Right lobe of liver (tissue), 6 donors: ENCODE measurements at regions not wholly inside any gene's neighbourhood (a gene's known extent, or its start where the extent isn't known, plus 50 kb on each side); places are given as distances from the start of the nearest gene placed in this dataset.

ENCODE experiments used
- ATAC-seq, 4 donors: fragments of 200-7000 bp; cut with Tn5 transposase; one replicate each; pipeline ENCODE4 v1.9.1; 2020; ENCODE audit warnings: mild to moderate bottlenecking in 4 of 4, moderate library complexity in 4 of 4
- DNase-seq, 3 donors: peaks; one replicate each; pipeline ENCODE4 v3.0.0-alpha.2; 2020
- H3K27ac ChIP-seq, 3 donors: fragments of 200-600 bp; one replicate each; pipeline ENCODE4 v1.8.0; 2022
- H3K27me3 ChIP-seq, 2 donors: fragments of 200-600 bp; one replicate each; pipeline ENCODE4 v1.8.0; 2022
- H3K36me3 ChIP-seq, 4 donors: fragments of 200-600 bp; sonication (generic) in 1 of 4; one replicate each; pipeline versions ENCODE4 v1.5.1 to v1.8.0; 2017 to 2022; ENCODE audit warnings: control low read depth in 1 of 4
- H3K4me1 ChIP-seq, 4 donors: fragments of 200-600 bp; sonication (generic) in 1 of 4; one replicate each; pipeline versions ENCODE4 v1.5.1 to v1.8.0; 2017 to 2022; ENCODE audit warnings: control low read depth in 1 of 4
- H3K4me3 ChIP-seq, 3 donors: fragments of 200-600 bp; one replicate each; pipeline ENCODE4 v1.8.0; 2022
- H3K9me3 ChIP-seq, 4 donors: fragments of 200-600 bp; sonication (generic) in 1 of 4; one replicate each; pipeline versions ENCODE4 v1.5.1 to v1.8.0; 2017 to 2022; ENCODE audit warnings: control low read depth in 1 of 4
- POLR2A ChIP-seq: fragments of 450-650 bp; IDR thresholded peaks from one replicate; pipeline ENCODE4 v1.6.1; 2017; ENCODE audit warnings: antibody characterized with exemption, mild to moderate bottlenecking
- WGBS: methylation state at CpG from one replicate; pipeline ENCODE4 v1.1.6; 2018; ENCODE audit warnings: low coverage, low lambda C conversion rate; ENCODE audit not compliant: insufficient coverage; ENCODE audit errors: missing lambda C conversion rate; 5-methylcytosine and 5-hydroxymethylcytosine counted together
- intact Hi-C, 2 donors: fragments of 100-400 bp; cut with DNase I; formaldehyde crosslinking; loops; one replicate each; pipeline versions ENCODE4 v1.11.2 to v1.14.1; 2022
- TF ChIP-seq, protein P1 (sequence below), 4 donors: fragments of 200-600 bp in 3 of 4; fragments of 450-650 bp in 1 of 4; IDR thresholded peaks; one replicate each; pipeline versions ENCODE4 v1.5.1 to v1.8.0; 2016 to 2022; ENCODE audit warnings: antibody characterized with exemption in 4 of 4, mild to moderate bottlenecking in 2 of 4
- donor health status: DM: no; HTN: yes; CAD: no.
- donor health status: DM: no; HTN: no; CAD: no.
- donor health status: DM: no; HTN: no; CAD: no.
- donor health status: DM: no; HTN: yes; CAD: no.
- donor health status: DM: no; HTN: yes; CAD: no.

DNA sequence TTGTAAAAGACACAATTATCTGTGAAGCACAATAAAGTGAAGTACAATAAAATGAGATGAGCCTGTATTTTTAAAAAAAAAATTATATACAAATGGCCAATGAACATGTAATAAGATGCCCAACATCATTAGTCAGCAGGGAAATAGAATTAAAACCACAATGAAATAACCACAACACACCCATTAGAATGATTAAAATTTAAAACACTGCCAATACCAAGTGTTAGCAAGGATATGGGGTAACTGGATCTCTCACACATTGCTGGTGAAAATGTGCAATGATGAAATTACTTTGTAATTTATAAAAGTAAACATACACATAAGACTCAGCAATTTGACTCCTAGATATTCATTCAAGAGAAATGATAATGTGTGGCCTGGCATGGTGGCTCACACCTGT, 62.8 kb downstream of the SHOC1 start:
- TF ChIP-seq POLR2A = no peak
- TF ChIP-seq, protein P1, sequence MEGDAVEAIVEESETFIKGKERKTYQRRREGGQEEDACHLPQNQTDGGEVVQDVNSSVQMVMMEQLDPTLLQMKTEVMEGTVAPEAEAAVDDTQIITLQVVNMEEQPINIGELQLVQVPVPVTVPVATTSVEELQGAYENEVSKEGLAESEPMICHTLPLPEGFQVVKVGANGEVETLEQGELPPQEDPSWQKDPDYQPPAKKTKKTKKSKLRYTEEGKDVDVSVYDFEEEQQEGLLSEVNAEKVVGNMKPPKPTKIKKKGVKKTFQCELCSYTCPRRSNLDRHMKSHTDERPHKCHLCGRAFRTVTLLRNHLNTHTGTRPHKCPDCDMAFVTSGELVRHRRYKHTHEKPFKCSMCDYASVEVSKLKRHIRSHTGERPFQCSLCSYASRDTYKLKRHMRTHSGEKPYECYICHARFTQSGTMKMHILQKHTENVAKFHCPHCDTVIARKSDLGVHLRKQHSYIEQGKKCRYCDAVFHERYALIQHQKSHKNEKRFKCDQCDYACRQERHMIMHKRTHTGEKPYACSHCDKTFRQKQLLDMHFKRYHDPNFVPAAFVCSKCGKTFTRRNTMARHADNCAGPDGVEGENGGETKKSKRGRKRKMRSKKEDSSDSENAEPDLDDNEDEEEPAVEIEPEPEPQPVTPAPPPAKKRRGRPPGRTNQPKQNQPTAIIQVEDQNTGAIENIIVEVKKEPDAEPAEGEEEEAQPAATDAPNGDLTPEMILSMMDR (IDR thresholded peaks at IDR 0.05) = no peak
- H3K27me3 ChIP-seq = no peaks in the 10 kb centered on the region
- H3K4me1 ChIP-seq = no peaks in the 10 kb centered on the region
- no peak for DNase-seq
- ATAC-seq = no peak
- no peaks in the 10 kb centered on the region for H3K9me3 ChIP-seq
- H3K36me3 ChIP-seq = no peaks in the 10 kb centered on the region
- H3K27ac ChIP-seq = no peak overlapping the region
- intact Hi-C loops = no loop called here
- H3K4me3 ChIP-seq = no peak overlapping the region

DNA sequence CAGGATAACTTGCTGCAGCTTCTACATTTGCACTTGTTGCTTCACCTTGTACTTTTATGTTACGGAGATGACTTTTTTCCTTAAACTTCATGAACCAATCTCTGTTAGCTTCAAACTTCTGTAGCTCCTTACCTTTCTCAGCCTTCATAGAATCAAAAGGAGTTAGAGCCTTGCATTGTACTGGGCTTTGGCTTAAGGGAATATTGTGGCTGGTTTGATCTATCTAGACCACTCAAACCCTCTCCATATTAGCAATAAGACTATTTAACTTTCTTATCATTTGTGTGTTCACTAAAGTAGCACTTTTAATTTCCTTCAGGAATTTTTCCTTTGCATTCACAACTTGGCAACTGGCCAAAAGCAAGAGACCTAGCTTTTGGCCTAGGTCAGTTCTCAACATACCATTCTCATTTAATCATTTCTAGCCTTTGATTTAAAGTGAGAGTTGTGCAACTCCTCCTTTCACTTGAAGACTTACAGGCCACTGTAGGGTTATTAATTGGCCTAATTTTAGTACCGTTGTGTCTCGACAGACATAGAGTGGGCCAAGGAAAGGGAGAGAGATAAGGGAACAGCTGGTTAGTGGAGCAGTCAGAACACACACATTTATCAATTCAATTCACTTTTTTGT, 63.7 kb downstream of the SHOC1 start:
- Histone ChIP-seq H3K36me3 (no peaks in the 10 kb centered on the region), H3K27ac (no peak overlapping the region), H3K9me3 (no peaks in the 10 kb centered on the region), H3K4me1 (no peaks in the 10 kb centered on the region), H3K27me3 (no peaks in the 10 kb centered on the region), H3K4me3 (no peak overlapping the region)
- DNase-seq (no peak), ATAC-seq (no peak)
- intact Hi-C loops = no loop called here
- no peak for TF ChIP-seq POLR2A
- TF ChIP-seq, protein P1 (IDR thresholded peaks at IDR 0.05) = no peak
- WGBS = 81% methylated on average over 3 of the region's 3 CpGs

DNA sequence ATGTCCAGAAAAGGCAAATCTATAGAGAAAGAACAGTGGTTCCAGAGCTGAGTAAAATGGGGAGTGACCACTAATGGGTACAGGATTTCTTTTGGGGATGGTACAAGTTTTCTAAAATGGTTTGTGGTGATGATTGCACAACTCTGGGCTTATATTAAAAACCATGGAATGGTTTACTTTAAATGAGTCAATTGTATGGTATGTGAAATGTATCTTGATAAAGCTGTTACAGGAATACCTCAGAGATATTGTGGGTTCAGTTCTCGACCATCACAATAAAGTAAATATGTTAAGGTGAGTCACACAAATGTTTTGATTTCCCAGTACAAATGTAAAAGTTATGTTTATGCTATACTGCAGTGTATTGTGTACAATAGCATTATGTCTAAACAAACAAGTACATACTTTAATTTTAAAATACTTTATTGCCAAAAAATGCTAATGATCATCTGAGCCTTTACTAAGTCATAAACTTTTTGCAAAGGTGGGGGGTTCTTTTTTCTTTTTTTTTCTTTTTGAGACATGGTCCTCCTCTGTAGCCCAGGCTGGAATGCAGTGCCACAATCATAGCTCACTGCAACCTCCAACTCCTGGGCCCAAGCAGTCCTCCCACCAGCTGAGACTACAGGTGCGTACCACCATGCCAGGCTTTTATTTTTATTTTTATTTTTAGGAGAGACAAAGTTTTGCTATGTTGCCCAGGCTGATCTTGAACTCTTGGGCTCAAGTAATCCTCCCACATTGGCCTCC, 65.9 kb downstream of the SHOC1 start:
- Histone ChIP-seq H3K36me3 (no peaks in the 10 kb centered on the region), H3K27me3 (no peaks in the 10 kb centered on the region), H3K9me3 (no peaks in the 10 kb centered on the region), H3K4me3 (no peak overlapping the region), H3K4me1 (no peaks in the 10 kb centered on the region), H3K27ac (no peak overlapping the region)
- no peak for TF ChIP-seq POLR2A
- TF ChIP-seq, protein P1 (IDR thresholded peaks at IDR 0.05) = no peak
- no peak for ATAC-seq
- intact Hi-C loops = no loop called here
- DNase-seq = no peak
- WGBS = 83% methylated on average over 2 of the region's 2 CpGs

DNA sequence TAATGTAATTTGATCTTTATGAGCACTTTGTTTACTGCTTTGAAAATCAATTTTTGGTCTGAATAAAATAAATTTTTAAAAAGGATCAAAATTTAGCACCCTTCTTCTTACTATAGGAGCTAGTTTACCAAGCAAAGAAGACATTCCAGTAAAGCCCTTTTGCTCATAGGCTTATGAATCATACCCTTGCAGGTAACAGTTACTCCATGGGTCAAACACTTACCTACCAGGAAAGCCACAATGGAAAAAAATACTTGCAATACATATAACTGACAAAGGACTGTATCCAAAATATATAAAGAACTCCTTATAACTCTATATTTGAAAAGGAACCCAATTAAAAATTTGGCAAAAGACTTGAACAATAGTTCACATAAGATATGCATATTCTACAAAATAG, 66.6 kb downstream of the SHOC1 start:
- intact Hi-C loops = no loop called here
- H3K36me3 ChIP-seq = no peaks in the 10 kb centered on the region
- no peak overlapping the region for H3K27ac ChIP-seq
- DNase-seq (no peak), ATAC-seq (no peak)
- H3K4me3 ChIP-seq = no peak overlapping the region
- no peaks in the 10 kb centered on the region for H3K4me1 ChIP-seq
- H3K9me3 ChIP-seq = no peaks in the 10 kb centered on the region
- H3K27me3 ChIP-seq = no peaks in the 10 kb centered on the region
- TF ChIP-seq, protein P1 (IDR thresholded peaks at IDR 0.05) = no peak
- no peak for TF ChIP-seq POLR2A

DNA sequence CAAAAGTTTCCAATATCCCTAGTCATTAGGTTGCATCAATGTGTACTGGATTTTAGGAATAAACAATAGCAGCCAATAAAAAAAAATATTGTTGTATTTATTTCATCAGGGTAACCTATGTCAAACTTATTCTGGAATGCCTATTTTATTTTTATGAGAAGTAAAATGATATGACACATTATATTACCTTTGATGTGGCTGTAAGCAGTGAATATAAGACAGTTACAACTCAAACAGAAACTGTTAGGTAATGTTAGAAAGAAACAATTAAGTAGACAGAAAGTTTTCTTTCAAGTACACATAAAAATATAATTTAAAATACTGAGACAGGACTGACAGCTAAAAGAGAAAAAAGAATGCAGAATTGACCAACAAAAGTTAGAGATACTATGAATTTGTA, 65.5 kb downstream of the GNG10 start:
- Histone ChIP-seq H3K36me3 (no peaks in the 10 kb centered on the region), H3K27ac (no peak overlapping the region), H3K9me3 (no peaks in the 10 kb centered on the region), H3K4me3 (no peak overlapping the region), H3K4me1 (no peaks in the 10 kb centered on the region), H3K27me3 (no peaks in the 10 kb centered on the region)
- DNase-seq (no peak), ATAC-seq (no peak)
- intact Hi-C loops = no loop called here
- TF ChIP-seq POLR2A = no peak
- TF ChIP-seq, protein P1 (IDR thresholded peaks at IDR 0.05) = no peak
